Parathyroid adenoma (tissue), 2 donors: ENCODE measurements at regions not wholly inside any gene's neighbourhood (a gene's known extent, or its start where the extent isn't known, plus 50 kb on each side); places are given as distances from the start of the nearest gene placed in this dataset.

Experiments used
- H2AFZ ChIP-seq: fragments of 300-600 bp; sonication (generic); one replicate; pipeline ENCODE4 v1.7.0; 2017; ENCODE audit warnings: antibody characterized with exemption, mild to moderate bottlenecking
- H3K27ac ChIP-seq: fragments of 300-600 bp; sonication (generic); one replicate; pipeline ENCODE4 v1.7.0; 2017
- H3K27me3 ChIP-seq: fragments of 300-600 bp; sonication (generic); one replicate; pipeline ENCODE4 v1.7.0; 2017; ENCODE audit warnings: low read length; ENCODE audit not compliant: control insufficient read depth, insufficient read depth
- H3K36me3 ChIP-seq: fragments of 300-600 bp; sonication (generic); one replicate; pipeline ENCODE4 v1.7.0; 2017; ENCODE audit warnings: low read length; ENCODE audit not compliant: control insufficient read depth, insufficient read depth
- H3K4me1 ChIP-seq: fragments of 300-600 bp; sonication (generic); one replicate; pipeline ENCODE4 v1.7.0; 2017; ENCODE audit warnings: control low read depth
- H3K4me2 ChIP-seq: fragments of 300-600 bp; sonication (generic); one replicate; pipeline ENCODE4 v1.7.0; 2017; ENCODE audit warnings: low read length
- H3K4me3 ChIP-seq: fragments of 300-600 bp; sonication (generic); one replicate; pipeline ENCODE4 v1.7.0; 2017; ENCODE audit warnings: low read depth, low read length
- H3K79me2 ChIP-seq: fragments of 300-600 bp; sonication (generic); one replicate; pipeline ENCODE4 v1.7.0; 2017; ENCODE audit warnings: control low read depth
- H3K9ac ChIP-seq: fragments of 300-600 bp; sonication (generic); one replicate; pipeline ENCODE4 v1.7.0; 2017; ENCODE audit warnings: mild to moderate bottlenecking
- H3K9me3 ChIP-seq: fragments of 300-600 bp; sonication (generic); one replicate; pipeline ENCODE4 v1.7.0; 2017; ENCODE audit warnings: low read length; ENCODE audit not compliant: control insufficient read depth
- CTCF ChIP-seq: fragments of 300-600 bp; sonication (generic); IDR thresholded peaks from one replicate; pipeline ENCODE4 v1.7.0; 2017; ENCODE audit warnings: antibody characterized with exemption, mild to moderate bottlenecking
- donor health status: primary hyperparathyroidism.

GRCh38 chr10:47090042-47090441 lies 178.8 kb downstream of the PTPN20 start:
- H3K36me3 ChIP-seq, result no peaks in the 10 kb centered on the region
- H3K27ac ChIP-seq, result no peak overlapping the region
- H3K4me2 ChIP-seq, result no peak overlapping the region
- no peak for TF ChIP-seq CTCF
- H3K79me2 ChIP-seq, result no peaks in the 10 kb centered on the region
- no peak overlapping the region for H2AFZ ChIP-seq
- H3K4me3 ChIP-seq, result no peak overlapping the region
- H3K27me3 ChIP-seq, result no peaks in the 10 kb centered on the region
- H3K9me3 ChIP-seq, result no peaks in the 10 kb centered on the region
- no peak overlapping the region for H3K9ac ChIP-seq
- H3K4me1 ChIP-seq, result no peaks in the 10 kb centered on the region

GRCh38 chr10:47090903-47091302 lies 179.7 kb downstream of the PTPN20 start:
- Histone ChIP-seq H3K9ac (no peak overlapping the region), H3K79me2 (no peaks in the 10 kb centered on the region), H3K4me1 (no peaks in the 10 kb centered on the region), H3K27me3 (no peaks in the 10 kb centered on the region), H2AFZ (no peak overlapping the region), H3K4me2 (no peak overlapping the region), H3K36me3 (no peaks in the 10 kb centered on the region), H3K9me3 (no peaks in the 10 kb centered on the region), H3K27ac (no peak overlapping the region), H3K4me3 (no peak overlapping the region)
- TF ChIP-seq CTCF, result no peak

GRCh38 chr10:47091421-47091820 lies 180.2 kb downstream of the PTPN20 start:
- Histone ChIP-seq H3K9me3 (no peaks in the 10 kb centered on the region), H3K9ac (no peak overlapping the region), H3K4me1 (no peaks in the 10 kb centered on the region), H3K4me2 (no peak overlapping the region), H3K27me3 (no peaks in the 10 kb centered on the region), H3K4me3 (no peak overlapping the region), H3K36me3 (no peaks in the 10 kb centered on the region), H2AFZ (no peak overlapping the region), H3K27ac (no peak overlapping the region), H3K79me2 (no peaks in the 10 kb centered on the region)
- TF ChIP-seq CTCF, result no peak

GRCh38 chr10:47092376-47092775 lies 181.1 kb downstream of the PTPN20 start:
- no peak for TF ChIP-seq CTCF
- no peak overlapping the region for H3K4me2 ChIP-seq
- no peaks in the 10 kb centered on the region for H3K36me3 ChIP-seq
- no peak overlapping the region for H3K27ac ChIP-seq
- no peaks in the 10 kb centered on the region for H3K4me1 ChIP-seq
- no peak overlapping the region for H2AFZ ChIP-seq
- H3K9ac ChIP-seq, result no peak overlapping the region
- no peaks in the 10 kb centered on the region for H3K27me3 ChIP-seq
- no peaks in the 10 kb centered on the region for H3K79me2 ChIP-seq
- no peaks in the 10 kb centered on the region for H3K9me3 ChIP-seq
- H3K4me3 ChIP-seq, result no peak overlapping the region

GRCh38 chr10:47092831-47093230 lies 181.6 kb downstream of the PTPN20 start:
- Histone ChIP-seq H3K36me3 (no peaks in the 10 kb centered on the region), H3K9ac (no peak overlapping the region), H3K27ac (no peak overlapping the region), H3K79me2 (no peaks in the 10 kb centered on the region), H2AFZ (no peak overlapping the region), H3K4me2 (no peak overlapping the region), H3K4me3 (no peak overlapping the region), H3K27me3 (no peaks in the 10 kb centered on the region), H3K4me1 (no peaks in the 10 kb centered on the region), H3K9me3 (no peaks in the 10 kb centered on the region)
- TF ChIP-seq CTCF, result no peak
